Keratinocyte (primary cell): ENCODE measurements at regions not wholly inside any gene's neighbourhood (a gene's known extent, or its start where the extent isn't known, plus 50 kb on each side); places are given as distances from the start of the nearest gene placed in this dataset.

Experiments
- CTCF ChIP-seq, 3 experiments: IDR thresholded peaks in 1 of 3; conservative IDR thresholded peaks in 1 of 3; optimal IDR thresholded peaks in 1 of 3; 2 replicates in 2 of 3; 3 replicates in 1 of 3; pipeline versions ENCODE3 to v1.5.1; 2011; ENCODE audit warnings: low read length in 3 of 3, mild to moderate bottlenecking in 3 of 3, moderate library complexity in 2 of 3, control low read depth in 1 of 3, inconsistent platforms in 1 of 3; ENCODE audit not compliant: insufficient read depth in 2 of 3; ENCODE audit errors: extremely low read depth in 1 of 3
- EZH2 ChIP-seq: IDR thresholded peaks from one replicate; pipeline ENCODE4 v1.6.1; 2012; ENCODE audit warnings: inconsistent platforms, mild to moderate bottlenecking, low read length, moderate library complexity

GRCh38 chr11:91650802-91651201, 573.8 kb upstream of the FAT3 start:
- TF ChIP-seq CTCF (optimal IDR thresholded peaks at IDR 0.05 in 1 of 3, IDR thresholded peaks at IDR 0.05 in 1 of 3, conservative IDR thresholded peaks at IDR 0.05 in 1 of 3; ENCODE audit: extremely low read depth in 1 of 3, insufficient read depth in 2 of 3, low read length in 3 of 3) = no peak
- TF ChIP-seq EZH2 = no peak
